Coronary artery (tissue), 2 donors: ENCODE measurements at regions not wholly inside any gene's neighbourhood (a gene's known extent, or its start where the extent isn't known, plus 50 kb on each side); places are given as distances from the start of the nearest gene placed in this dataset.

Experiments used
- DNase-seq: peaks from one replicate; pipeline ENCODE4 v3.0.0-alpha.2; 2017; ENCODE audit warnings: low spot score
- H3K27ac ChIP-seq, 2 donors: fragments of 200-600 bp; sonication (generic); one replicate each; pipeline ENCODE4 v1.5.1; 2016 to 2019
- H3K4me3 ChIP-seq: fragments of 200-600 bp; sonication (generic); 2 replicates; pipeline ENCODE4 v1.5.1; 2016; ENCODE audit warnings: mild to moderate bottlenecking, moderate library complexity
- CTCF ChIP-seq: fragments of 200-600 bp; sonication (generic); IDR thresholded peaks from one replicate; pipeline ENCODE4 v1.5.1; 2019; ENCODE audit warnings: antibody characterized with exemption

DNA sequence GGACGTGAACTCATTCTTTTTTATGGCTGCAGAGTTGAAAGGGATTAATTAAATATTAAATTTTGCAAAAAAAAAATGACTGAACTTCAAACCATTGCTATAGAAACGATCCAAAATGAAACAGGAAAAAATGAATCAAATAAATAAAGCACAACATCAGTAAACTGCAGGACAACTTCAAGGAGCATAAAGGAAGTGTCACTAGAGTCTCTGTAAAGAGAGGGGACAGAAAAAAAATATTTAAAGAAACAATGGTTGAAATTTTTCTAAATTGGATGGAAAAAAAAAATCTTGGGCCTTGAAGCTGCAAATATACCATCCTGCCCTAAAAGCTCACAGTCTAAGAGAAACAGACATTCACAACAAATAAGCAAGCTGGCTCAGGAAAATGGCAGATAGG is 339.3 kb upstream of the INTU start:
- no peak overlapping the region for H3K27ac ChIP-seq
- H3K4me3 ChIP-seq, result no peak overlapping the region
- TF ChIP-seq CTCF, result no peak
- no peak for DNase-seq

DNA sequence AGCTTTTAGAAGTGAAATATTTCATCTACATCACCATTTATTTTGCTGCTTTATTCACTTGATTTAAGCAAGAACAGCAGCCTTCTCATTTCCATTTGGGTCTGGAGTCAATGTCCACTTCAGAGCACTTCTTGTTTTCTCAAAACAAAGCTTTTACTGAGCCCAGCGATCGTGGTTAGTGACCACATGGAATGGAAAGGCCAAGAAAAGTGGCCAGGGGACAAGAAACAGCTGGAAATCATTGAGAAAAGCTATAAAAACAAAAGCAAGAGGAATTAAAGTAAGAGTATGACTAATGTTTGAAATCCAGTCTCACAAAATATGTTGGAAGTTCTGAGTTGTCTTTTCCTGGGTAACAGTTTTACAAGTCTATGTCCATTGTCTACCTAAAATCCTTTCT is 328.4 kb upstream of the INTU start:
- no peak for TF ChIP-seq CTCF
- no peak overlapping the region for H3K4me3 ChIP-seq
- no peak for DNase-seq
- H3K27ac ChIP-seq, result peak overlapping the region in 1 of 2 donors; percentile 14

- DNase-seq, result no peak
- H3K27ac ChIP-seq, result no peak overlapping the region
- no peak overlapping the region for H3K4me3 ChIP-seq
- no peak for TF ChIP-seq CTCF
Observed at GRCh38 chr4:127307996-127308395, 324.8 kb upstream of the INTU start.

DNA sequence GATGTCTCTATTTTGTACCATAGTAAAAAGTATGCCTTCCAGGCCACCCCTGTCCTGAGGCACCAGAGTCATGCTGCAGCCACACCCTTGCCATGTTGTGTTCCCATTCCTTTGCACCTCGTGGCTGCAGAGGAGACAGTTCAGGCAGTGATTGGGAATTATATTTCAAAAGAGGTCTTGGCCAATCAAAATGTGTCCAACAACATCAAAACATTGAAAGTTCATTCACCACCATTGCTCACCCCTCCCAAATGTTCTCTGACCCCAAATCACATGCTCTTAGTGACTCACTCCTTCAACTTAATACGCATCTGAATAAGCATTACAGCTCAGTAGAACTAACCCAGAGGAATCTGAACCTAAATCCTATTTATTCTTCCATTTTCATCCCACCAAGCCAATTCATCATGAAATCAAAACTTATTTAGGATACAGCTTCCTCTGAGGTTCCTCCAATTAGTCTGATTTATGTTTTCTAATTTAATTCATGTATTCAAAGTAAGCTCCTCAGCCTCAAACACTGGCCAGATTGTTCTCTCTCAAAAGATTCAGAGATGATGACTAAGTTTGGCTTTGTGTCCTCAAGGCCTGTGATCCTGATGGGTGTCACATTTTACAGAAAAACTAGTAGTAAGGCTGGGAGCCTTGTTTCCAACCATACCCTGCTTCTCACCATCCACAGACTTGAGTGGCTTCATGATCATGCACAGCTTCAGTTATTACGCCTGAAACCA is 323.2 kb upstream of the INTU start:
- H3K4me3 ChIP-seq, result no peak overlapping the region
- TF ChIP-seq CTCF, result no peak
- H3K27ac ChIP-seq, result no peak overlapping the region
- no peak for DNase-seq

DNA sequence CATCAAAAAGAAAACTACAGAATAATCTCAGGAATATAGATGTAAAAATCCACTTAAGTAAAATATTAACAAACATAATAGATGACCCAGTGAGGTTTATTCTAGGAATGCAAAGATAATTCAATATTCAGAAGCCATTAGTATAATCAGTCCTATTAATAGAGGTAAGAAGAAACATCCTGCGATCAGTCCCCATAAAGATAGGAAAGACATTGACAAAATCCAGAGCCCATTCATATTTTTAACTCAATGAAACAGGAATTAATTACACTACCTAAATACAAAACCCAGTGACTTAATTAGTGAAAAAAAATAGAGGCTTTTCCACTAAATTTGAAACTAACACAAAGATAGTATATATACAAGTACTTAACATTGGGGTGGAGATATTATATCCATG is 321.4 kb upstream of the INTU start:
- DNase-seq, result no peak
- Histone ChIP-seq H3K4me3 (no peak overlapping the region), H3K27ac (no peak overlapping the region)
- no peak for TF ChIP-seq CTCF

DNA sequence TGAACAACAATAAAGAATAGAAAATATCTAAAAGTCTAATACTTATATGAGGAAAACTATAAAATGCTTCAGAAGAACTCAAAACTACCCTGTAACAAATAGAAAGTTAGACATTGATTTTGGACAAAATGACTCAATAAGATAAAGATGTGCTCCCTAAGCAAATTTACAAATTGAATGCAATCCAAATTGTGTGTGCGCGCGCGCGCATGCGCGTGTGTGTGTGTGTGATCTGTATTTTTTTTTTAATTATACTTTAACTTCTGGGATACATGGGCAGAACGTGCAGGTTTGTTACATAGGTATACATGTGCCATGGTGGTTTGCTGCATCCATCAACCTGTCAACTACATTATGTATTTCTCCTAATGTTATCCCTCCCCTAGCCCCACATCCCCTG is 320.8 kb upstream of the INTU start:
- no peak for DNase-seq

More for the DNA sequence above, 320.8 kb upstream of the INTU start:
- no peak for TF ChIP-seq CTCF
- no peak overlapping the region for H3K27ac ChIP-seq
- H3K4me3 ChIP-seq, result no peak overlapping the region
